ENCODE measurements at regions not wholly inside any gene's neighbourhood (a gene's known extent, or its start where the extent isn't known, plus 50 kb on each side); places are given as distances from the start of the nearest gene placed in this dataset.

DNA sequence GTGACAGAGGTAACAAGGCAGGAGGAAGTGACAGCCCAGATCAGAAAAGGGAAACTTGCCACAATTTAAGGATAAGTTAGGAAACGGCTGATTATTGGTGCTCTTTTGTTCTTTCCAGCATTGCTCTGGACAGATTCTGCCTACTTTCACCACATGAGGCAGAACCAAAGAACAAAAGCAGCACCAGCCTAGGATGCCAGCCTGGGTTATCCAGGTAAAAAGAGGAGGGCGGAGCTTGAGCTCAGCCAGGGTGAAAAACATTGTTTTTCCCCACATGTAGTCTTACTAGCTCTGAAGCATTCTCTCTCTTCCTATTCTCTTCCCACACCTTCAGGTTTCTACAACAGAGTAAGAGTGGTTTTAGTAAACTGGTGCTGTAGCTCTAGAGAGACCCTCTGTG is 300.5 kb downstream of the TMX3 start:
- intact Hi-C loops (cut with DNase I), result no loop called here
- ATAC-seq (no peak), DNase-seq (no peak)
- Histone ChIP-seq H3K27ac (no peak overlapping the region), H3K9me3 (no peaks in the 10 kb centered on the region), H3K27me3 (no peaks in the 10 kb centered on the region), H3K36me3 (no peaks in the 10 kb centered on the region), H3K4me3 (no peak overlapping the region), H3K4me1 (no peaks in the 10 kb centered on the region)
- TF ChIP-seq, protein P1, sequence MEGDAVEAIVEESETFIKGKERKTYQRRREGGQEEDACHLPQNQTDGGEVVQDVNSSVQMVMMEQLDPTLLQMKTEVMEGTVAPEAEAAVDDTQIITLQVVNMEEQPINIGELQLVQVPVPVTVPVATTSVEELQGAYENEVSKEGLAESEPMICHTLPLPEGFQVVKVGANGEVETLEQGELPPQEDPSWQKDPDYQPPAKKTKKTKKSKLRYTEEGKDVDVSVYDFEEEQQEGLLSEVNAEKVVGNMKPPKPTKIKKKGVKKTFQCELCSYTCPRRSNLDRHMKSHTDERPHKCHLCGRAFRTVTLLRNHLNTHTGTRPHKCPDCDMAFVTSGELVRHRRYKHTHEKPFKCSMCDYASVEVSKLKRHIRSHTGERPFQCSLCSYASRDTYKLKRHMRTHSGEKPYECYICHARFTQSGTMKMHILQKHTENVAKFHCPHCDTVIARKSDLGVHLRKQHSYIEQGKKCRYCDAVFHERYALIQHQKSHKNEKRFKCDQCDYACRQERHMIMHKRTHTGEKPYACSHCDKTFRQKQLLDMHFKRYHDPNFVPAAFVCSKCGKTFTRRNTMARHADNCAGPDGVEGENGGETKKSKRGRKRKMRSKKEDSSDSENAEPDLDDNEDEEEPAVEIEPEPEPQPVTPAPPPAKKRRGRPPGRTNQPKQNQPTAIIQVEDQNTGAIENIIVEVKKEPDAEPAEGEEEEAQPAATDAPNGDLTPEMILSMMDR (IDR thresholded peaks at IDR 0.05), result no peak

DNA sequence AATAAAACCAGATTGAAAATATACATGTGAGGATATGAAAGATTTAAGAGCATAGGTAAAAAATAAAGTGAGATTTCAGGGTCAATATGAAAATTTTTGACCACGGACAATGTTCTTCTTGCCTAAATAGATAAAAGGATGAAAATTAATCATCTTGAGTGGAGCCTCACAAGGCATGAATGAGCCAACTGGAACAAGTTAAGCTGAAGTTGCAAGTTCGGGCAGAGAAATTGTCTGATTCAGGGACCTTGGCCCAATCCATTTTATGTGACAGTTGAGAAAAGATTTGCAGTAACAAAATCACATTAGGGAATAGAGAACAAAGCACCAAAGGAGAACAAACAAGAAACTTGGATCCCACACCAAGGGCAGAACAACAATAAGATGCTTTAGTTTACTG is 305.3 kb downstream of the TMX3 start:
- TF ChIP-seq, protein P1 (IDR thresholded peaks at IDR 0.05), result no peak
- Histone ChIP-seq H3K9me3 (peaks cover 0 to 2% of the 10 kb centered on the region in 2 donors), H3K4me3 (no peak overlapping the region), H3K27me3 (no peaks in the 10 kb centered on the region), H3K27ac (no peak overlapping the region), H3K4me1 (no peaks in the 10 kb centered on the region), H3K36me3 (no peaks in the 10 kb centered on the region)
- no peak for DNase-seq
- intact Hi-C loops (cut with DNase I), result no loop called here
- no peak for ATAC-seq

DNA sequence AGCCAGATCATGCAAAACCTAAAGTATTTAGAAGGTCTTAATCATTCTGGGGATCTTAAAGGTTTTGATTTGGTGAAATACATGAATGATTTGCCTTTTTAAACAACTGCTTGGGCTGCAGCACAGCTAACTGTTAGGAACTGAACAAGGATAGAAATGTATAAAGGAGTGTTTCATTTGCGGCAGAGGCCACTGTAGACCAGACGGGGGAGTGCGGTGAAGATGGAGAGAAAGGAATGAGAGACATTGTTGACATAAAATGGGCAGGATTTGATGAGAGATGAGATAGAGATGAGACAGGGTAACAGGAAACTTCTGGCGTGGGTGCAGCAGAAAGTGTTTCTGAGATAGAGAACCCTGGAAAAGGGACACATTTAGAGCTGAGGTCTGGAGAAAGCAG is 308.1 kb downstream of the TMX3 start:
- H3K4me1 ChIP-seq, result no peaks in the 10 kb centered on the region
- DNase-seq (no peak), ATAC-seq (no peak)
- peaks cover 0 to 5% of the 10 kb centered on the region in 2 donors for H3K9me3 ChIP-seq
- no peaks in the 10 kb centered on the region for H3K27me3 ChIP-seq
- no peaks in the 10 kb centered on the region for H3K36me3 ChIP-seq
- TF ChIP-seq, protein P1 (IDR thresholded peaks at IDR 0.05), result no peak
- intact Hi-C loops (cut with DNase I), result no loop called here
- H3K4me3 ChIP-seq, result no peak overlapping the region
- H3K27ac ChIP-seq, result no peak overlapping the region

DNA sequence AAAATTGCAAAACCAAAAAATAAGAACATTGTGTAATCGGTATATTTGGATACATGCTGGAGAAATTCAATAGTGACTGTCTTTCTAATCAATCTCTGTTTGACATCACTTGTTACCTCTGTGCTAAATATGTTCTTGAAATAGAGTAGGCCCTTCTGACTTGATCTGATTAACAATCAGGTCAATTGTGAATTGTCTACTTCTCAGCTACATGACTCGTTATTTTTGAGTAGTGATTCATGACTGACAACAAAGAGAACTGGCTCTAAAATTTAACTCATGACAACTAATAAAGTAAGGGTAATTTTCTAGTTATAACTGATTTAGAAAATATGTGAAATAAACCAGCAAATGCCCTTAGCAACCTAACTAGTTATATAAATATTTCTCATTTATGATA is 312.1 kb downstream of the TMX3 start:
- intact Hi-C loops (cut with DNase I), result no loop called here
- DNase-seq, result no peak
- no peak for ATAC-seq
- Histone ChIP-seq H3K36me3 (no peaks in the 10 kb centered on the region), H3K9me3 (peaks cover 0 to 5% of the 10 kb centered on the region in 2 donors), H3K27ac (no peak overlapping the region), H3K4me1 (no peaks in the 10 kb centered on the region), H3K27me3 (no peaks in the 10 kb centered on the region), H3K4me3 (no peak overlapping the region)
- TF ChIP-seq, protein P1 (IDR thresholded peaks at IDR 0.05), result no peak

DNA sequence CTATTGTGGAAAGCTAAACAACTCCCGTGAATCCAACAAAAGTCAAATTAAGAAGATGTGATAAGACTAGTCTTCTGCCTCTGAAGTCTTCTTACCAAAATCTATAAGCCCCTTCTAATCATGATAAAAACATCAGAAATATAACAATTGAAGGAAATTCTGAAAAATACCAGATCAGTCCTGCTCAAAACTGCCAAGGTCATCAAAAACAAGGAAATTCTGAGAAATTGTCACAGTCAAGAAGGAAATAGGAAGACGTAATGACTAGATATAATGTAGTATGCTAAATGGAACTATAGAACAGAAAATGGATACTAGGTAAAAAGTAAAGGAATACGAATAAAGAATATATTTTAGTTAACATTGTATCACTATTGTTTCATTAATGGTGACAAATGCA is 314.0 kb downstream of the TMX3 start:
- Histone ChIP-seq H3K4me1 (no peaks in the 10 kb centered on the region), H3K27me3 (no peaks in the 10 kb centered on the region), H3K9me3 (peaks cover 0 to 9% of the 10 kb centered on the region in 2 donors), H3K36me3 (no peaks in the 10 kb centered on the region), H3K4me3 (no peak overlapping the region), H3K27ac (no peak overlapping the region)
- TF ChIP-seq, protein P1 (IDR thresholded peaks at IDR 0.05), result no peak
- intact Hi-C loops (cut with DNase I), result no loop called here
- DNase-seq (no peak), ATAC-seq (no peak)

Measured in left lung (tissue), 4 donors.